HEK293 (cell line): ENCODE measurements at regions not wholly inside any gene's neighbourhood (a gene's known extent, or its start where the extent isn't known, plus 50 kb on each side); places are given as distances from the start of the nearest gene placed in this dataset.

Experiments
- CTCF ChIA-PET: fragments of 350-600 bp; formaldehyde crosslinking; extraction: SDS; loops from one replicate; lab custom pipeline; 2021; ENCODE audit warnings: antibody characterized with exemption; lab: Yijun Ruan, JAX
- POLR2A ChIA-PET: fragments of 300-600 bp; formaldehyde crosslinking; extraction: SDS; loops from one replicate; lab custom pipeline; 2020; ENCODE audit warnings: antibody characterized with exemption, inconsistent platforms; lab: Yijun Ruan, JAX
- H3K27ac ChIP-seq: fragments of 200-500 bp; sonication (Bioruptor generic); 2 replicates; pipeline ENCODE4 v1.5.1; 2014; ENCODE audit warnings: low read depth, low read length, control low read depth, inconsistent platforms; ENCODE audit errors: extremely low read depth
- H3K36me3 ChIP-seq, 2 experiments: fragments of 200-500 bp in 1 of 2; sonication (Bioruptor generic) in 1 of 2; 1 replicate in 1 of 2; 2 replicates in 1 of 2; pipeline ENCODE4 v1.5.1; 2014 to 2017; ENCODE audit warnings: inconsistent platforms in 2 of 2, low read length in 2 of 2; ENCODE audit not compliant: control insufficient read depth in 2 of 2, insufficient read depth in 1 of 2
- H3K4me1 ChIP-seq: fragments of 200-500 bp; sonication (Bioruptor generic); 2 replicates; pipeline ENCODE4 v1.5.1; 2014; ENCODE audit warnings: mild to moderate bottlenecking, low read length, inconsistent platforms; ENCODE audit not compliant: control insufficient read depth, insufficient read depth
- H3K4me3 ChIP-seq: 2 replicates; pipeline ENCODE4 v1.5.1; 2011; ENCODE audit warnings: low read depth, mild to moderate bottlenecking, control low read depth, low read length, moderate library complexity
- H3K9me3 ChIP-seq: fragments of 200-500 bp; sonication (Bioruptor generic); 2 replicates; pipeline ENCODE4 v1.5.1; 2014; ENCODE audit warnings: low read depth, low read length, inconsistent platforms; ENCODE audit not compliant: control insufficient read depth, insufficient read depth
- PRDM1 ChIP-seq: fragments of 450-650 bp; formaldehyde crosslinking; IDR thresholded peaks from 2 replicates; pipeline ENCODE4; 2016; ENCODE audit warnings: missing biosample characterization, missing genetic modification characterization
- PRDM10 ChIP-seq: fragments of 450-650 bp; formaldehyde crosslinking; IDR thresholded peaks from 2 replicates; pipeline ENCODE4 v1.5.1; 2016; ENCODE audit warnings: missing biosample characterization, missing genetic modification characterization
- SETDB1 ChIP-seq: IDR thresholded peaks from one replicate; pipeline ENCODE4 v1.6.1; 2017; ENCODE audit warnings: mild to moderate bottlenecking, low read length, moderate library complexity, mixed read lengths; ENCODE audit not compliant: insufficient read length
- ZBTB10 ChIP-seq: fragments of 450-650 bp; formaldehyde crosslinking; IDR thresholded peaks from 2 replicates; pipeline ENCODE4 v1.5.1; 2016; ENCODE audit warnings: missing biosample characterization, missing genetic modification characterization
- ZNF121 ChIP-seq: fragments of 450-650 bp; formaldehyde crosslinking; IDR thresholded peaks from 2 replicates; pipeline ENCODE4 v1.5.1; 2016; ENCODE audit warnings: missing biosample characterization, missing genetic modification characterization
- ZNF184 ChIP-seq: fragments of 450-650 bp; IDR thresholded peaks from 2 replicates; pipeline ENCODE4 v1.5.1; 2018; ENCODE audit warnings: missing biosample characterization, mild to moderate bottlenecking, missing genetic modification characterization
- ZNF2 ChIP-seq: fragments of 450-650 bp; formaldehyde crosslinking; IDR thresholded peaks from 2 replicates; pipeline ENCODE4 v1.5.1; 2016; ENCODE audit warnings: missing biosample characterization, missing genetic modification characterization
- ZNF23 ChIP-seq: fragments of 450-650 bp; formaldehyde crosslinking; IDR thresholded peaks from 2 replicates; pipeline ENCODE4 v1.5.1; 2016; ENCODE audit warnings: missing biosample characterization, missing genetic modification characterization, borderline replicate concordance
- ZNF354C ChIP-seq: fragments of 450-650 bp; formaldehyde crosslinking; IDR thresholded peaks from 2 replicates; pipeline ENCODE4 v1.5.1; 2016; ENCODE audit warnings: missing biosample characterization, missing genetic modification characterization, low read depth, borderline replicate concordance
- ZNF404 ChIP-seq: fragments of 450-650 bp; formaldehyde crosslinking; IDR thresholded peaks from 2 replicates; pipeline ENCODE4 v1.5.1; 2017; ENCODE audit warnings: missing biosample characterization, missing genetic modification characterization
- ZNF48 ChIP-seq: fragments of 450-650 bp; formaldehyde crosslinking; IDR thresholded peaks from 2 replicates; pipeline ENCODE4 v1.5.1; 2016; ENCODE audit warnings: missing biosample characterization, missing genetic modification characterization
- ZNF518A ChIP-seq: fragments of 450-650 bp; formaldehyde crosslinking; conservative IDR thresholded peaks from 2 replicates; pipeline ENCODE4 v1.5.1; 2016; ENCODE audit warnings: low read depth, missing biosample characterization, missing genetic modification characterization
- ZNF837 ChIP-seq: fragments of 450-650 bp; formaldehyde crosslinking; IDR thresholded peaks from 2 replicates; pipeline ENCODE4 v1.5.1; 2016; ENCODE audit warnings: missing biosample characterization, missing genetic modification characterization
- ZSCAN18 ChIP-seq: fragments of 450-650 bp; formaldehyde crosslinking; IDR thresholded peaks from 2 replicates; pipeline ENCODE4 v1.5.1; 2016; ENCODE audit warnings: missing biosample characterization, missing genetic modification characterization

GRCh38 chr1:168801032-168801745 is 72.2 kb upstream of the DPT start (continued):
- TF ChIP-seq ZBTB10 (tag by site-specific recombination) (no peak), ZNF404 (tag by site-specific recombination) (no peak), ZNF184 (peak; percentile 53; the same call in 1 of the 2 replicates)

- H3K27ac ChIP-seq, result no peak overlapping the region
These were observed 75.0 kb upstream of the DPT start for GRCh38 chr1:168803806-168804510.

More at GRCh38 chr1:168803806-168804510, 75.0 kb upstream of the DPT start:
- ChIA-PET CTCF (interaction anchor here (0.7 kb wide), 1 partner anchor 15 kb away, joined by 3 read pairs; no protein-coding TSS in a partner anchor), POLR2A (no interaction called here)
- peaks cover 11% of the 10 kb centered on the region for H3K4me1 ChIP-seq
- TF ChIP-seq PRDM10 (tag by site-specific recombination), result no peak
- no peak for TF ChIP-seq PRDM1
- TF ChIP-seq ZNF2 (tag by site-specific recombination), result no peak
- TF ChIP-seq SETDB1, result no peak
- no peak for TF ChIP-seq ZNF121 (tag by site-specific recombination)
- no peak for TF ChIP-seq ZNF837 (tag by site-specific recombination)
- TF ChIP-seq ZSCAN18 (tag by site-specific recombination), result no peak
- TF ChIP-seq ZNF48, result no peak
- no peak for TF ChIP-seq ZNF23
- no peak for TF ChIP-seq ZNF518A (tag by site-specific recombination)
- TF ChIP-seq ZNF354C (tag by site-specific recombination), result no peak
- TF ChIP-seq, all 188 proteins: peak for 0
- Histone ChIP-seq H3K9me3 (no peaks in the 10 kb centered on the region), H3K36me3 (no peaks in the 10 kb centered on the region), H3K4me3 (no peak overlapping the region)
